ENCODE measurements at regions not wholly inside any gene's neighbourhood (a gene's known extent, or its start where the extent isn't known, plus 50 kb on each side); places are given as distances from the start of the nearest gene placed in this dataset.

- TF ChIP-seq, protein P1, sequence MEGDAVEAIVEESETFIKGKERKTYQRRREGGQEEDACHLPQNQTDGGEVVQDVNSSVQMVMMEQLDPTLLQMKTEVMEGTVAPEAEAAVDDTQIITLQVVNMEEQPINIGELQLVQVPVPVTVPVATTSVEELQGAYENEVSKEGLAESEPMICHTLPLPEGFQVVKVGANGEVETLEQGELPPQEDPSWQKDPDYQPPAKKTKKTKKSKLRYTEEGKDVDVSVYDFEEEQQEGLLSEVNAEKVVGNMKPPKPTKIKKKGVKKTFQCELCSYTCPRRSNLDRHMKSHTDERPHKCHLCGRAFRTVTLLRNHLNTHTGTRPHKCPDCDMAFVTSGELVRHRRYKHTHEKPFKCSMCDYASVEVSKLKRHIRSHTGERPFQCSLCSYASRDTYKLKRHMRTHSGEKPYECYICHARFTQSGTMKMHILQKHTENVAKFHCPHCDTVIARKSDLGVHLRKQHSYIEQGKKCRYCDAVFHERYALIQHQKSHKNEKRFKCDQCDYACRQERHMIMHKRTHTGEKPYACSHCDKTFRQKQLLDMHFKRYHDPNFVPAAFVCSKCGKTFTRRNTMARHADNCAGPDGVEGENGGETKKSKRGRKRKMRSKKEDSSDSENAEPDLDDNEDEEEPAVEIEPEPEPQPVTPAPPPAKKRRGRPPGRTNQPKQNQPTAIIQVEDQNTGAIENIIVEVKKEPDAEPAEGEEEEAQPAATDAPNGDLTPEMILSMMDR (IDR thresholded peaks at IDR 0.05) = no peak
- TF ChIP-seq POLR2A (IDR thresholded peaks at IDR 0.05) = no peak
Measured at GRCh38 chr5:23675456-23675855, 168.0 kb downstream of the PRDM9 start.

Data from heart left ventricle (tissue), 13 donors.